Gastrocnemius medialis (tissue), 4 donors: ENCODE measurements at regions not wholly inside any gene's neighbourhood (a gene's known extent, or its start where the extent isn't known, plus 50 kb on each side); places are given as distances from the start of the nearest gene placed in this dataset.

ENCODE experiments used
- ATAC-seq, 2 donors: fragments of 150-250 bp; one replicate each; pipeline ENCODE4 v1.9.1; 2016
- DNase-seq, 2 donors: peaks; one replicate each; pipeline ENCODE4 v3.0.0-alpha.2; 2019
- H3K27ac ChIP-seq, 4 donors: fragments of 200-600 bp; sonication (generic); 1 replicate in 1 of 4; 2 replicates in 3 of 4; pipeline ENCODE4 v1.5.1; 2016 to 2018; ENCODE audit warnings: mild to moderate bottlenecking in 2 of 4, moderate library complexity in 1 of 4
- H3K27me3 ChIP-seq, 3 donors: fragments of 200-600 bp; sonication (generic) in 2 of 3; 1 replicate in 1 of 3; 2 replicates in 2 of 3; pipeline versions ENCODE4 v1.5.1 to v1.6.0; 2016 to 2019; ENCODE audit warnings: mild to moderate bottlenecking in 1 of 3, moderate library complexity in 1 of 3
- H3K36me3 ChIP-seq, 2 donors: fragments of 200-600 bp; sonication (generic) in 1 of 2; one replicate each; pipeline ENCODE4 v1.5.1; 2017 to 2018
- H3K4me1 ChIP-seq, 2 donors: fragments of 200-600 bp; sonication (generic) in 1 of 2; one replicate each; pipeline ENCODE4 v1.5.1; 2016 to 2017; ENCODE audit warnings: mild to moderate bottlenecking in 2 of 2
- H3K4me3 ChIP-seq, 4 donors: fragments of 200-600 bp; sonication (generic) in 3 of 4; 1 replicate in 1 of 4; 2 replicates in 3 of 4; pipeline ENCODE4 v1.5.1; 2016 to 2019; ENCODE audit warnings: mild to moderate bottlenecking in 2 of 4
- H3K9me3 ChIP-seq, 3 donors: fragments of 200-600 bp; sonication (generic) in 2 of 3; 1 replicate in 1 of 3; 2 replicates in 2 of 3; pipeline ENCODE4 v1.5.1; 2016 to 2019
- POLR2A ChIP-seq, 2 donors: fragments of 450-650 bp; IDR thresholded peaks; one replicate each; pipeline ENCODE4 v1.6.1; 2017; ENCODE audit warnings: antibody characterized with exemption in 2 of 2, mild to moderate bottlenecking in 2 of 2, moderate library complexity in 2 of 2
- in situ Hi-C, 4 donors: fragments of 200-750 bp; cut with MboI; loops; one replicate each; pipeline versions ENCODE4 v1.15.0 to v1.8.0; 2017; ENCODE audit warnings: low sequenced_read_pairs in 4 of 4
- intact Hi-C: fragments of 100-400 bp; cut with DNase I; formaldehyde crosslinking; loops from one replicate; pipeline ENCODE4 v1.15.1; 2023; ENCODE audit warnings: low total_unique reads
- TF ChIP-seq, protein P1 (sequence below), 5 experiments: fragments of 450-650 bp in 3 of 5; fragments of 200-600 bp in 2 of 5; sonication (generic) in 2 of 5; IDR thresholded peaks in 4 of 5; conservative IDR thresholded peaks in 1 of 5; 1 replicate in 4 of 5; 2 replicates in 1 of 5; pipeline ENCODE4 v1.5.1; 2016 to 2019; ENCODE audit warnings: antibody characterized with exemption in 5 of 5, mild to moderate bottlenecking in 3 of 5, moderate library complexity in 3 of 5

DNA sequence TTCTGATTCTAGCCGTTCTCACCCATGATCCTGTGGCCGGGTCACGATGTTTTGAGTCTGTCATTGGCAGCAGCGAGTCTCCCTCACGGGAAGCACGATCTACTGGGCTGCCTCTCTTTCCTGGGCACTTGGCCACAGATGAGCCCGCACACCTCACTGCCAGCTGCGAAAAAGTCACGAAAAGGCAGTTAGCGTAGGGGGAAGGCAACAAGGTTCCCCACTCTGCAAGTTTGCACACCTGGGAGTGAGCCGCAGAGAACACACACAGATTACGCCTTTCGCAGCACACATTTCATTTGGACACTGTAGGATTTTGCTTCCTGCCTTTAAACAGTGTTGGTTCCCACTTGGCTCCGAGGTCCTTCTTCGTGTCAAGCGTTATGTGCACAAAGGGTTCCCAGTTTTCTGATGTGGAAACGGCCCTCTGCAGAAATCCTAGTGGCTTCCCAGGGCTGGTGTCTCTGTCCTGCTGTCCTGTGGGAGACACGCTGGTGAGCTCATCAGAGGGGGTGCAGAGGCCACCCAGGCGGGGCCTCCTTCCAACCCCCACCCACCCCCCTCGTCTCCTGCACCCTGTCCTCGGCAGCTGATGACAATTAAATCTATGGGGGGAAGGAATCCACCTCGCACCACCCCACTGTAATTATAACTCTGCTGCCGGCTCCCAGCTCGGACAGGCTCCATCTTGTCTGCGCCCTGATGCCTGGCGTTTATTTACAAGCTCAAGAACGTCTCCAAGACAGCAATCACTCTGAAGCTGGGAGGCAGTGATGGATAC, 157.3 kb upstream of the SALL3 start:
- ATAC-seq: no peak
- TF ChIP-seq, protein P1, sequence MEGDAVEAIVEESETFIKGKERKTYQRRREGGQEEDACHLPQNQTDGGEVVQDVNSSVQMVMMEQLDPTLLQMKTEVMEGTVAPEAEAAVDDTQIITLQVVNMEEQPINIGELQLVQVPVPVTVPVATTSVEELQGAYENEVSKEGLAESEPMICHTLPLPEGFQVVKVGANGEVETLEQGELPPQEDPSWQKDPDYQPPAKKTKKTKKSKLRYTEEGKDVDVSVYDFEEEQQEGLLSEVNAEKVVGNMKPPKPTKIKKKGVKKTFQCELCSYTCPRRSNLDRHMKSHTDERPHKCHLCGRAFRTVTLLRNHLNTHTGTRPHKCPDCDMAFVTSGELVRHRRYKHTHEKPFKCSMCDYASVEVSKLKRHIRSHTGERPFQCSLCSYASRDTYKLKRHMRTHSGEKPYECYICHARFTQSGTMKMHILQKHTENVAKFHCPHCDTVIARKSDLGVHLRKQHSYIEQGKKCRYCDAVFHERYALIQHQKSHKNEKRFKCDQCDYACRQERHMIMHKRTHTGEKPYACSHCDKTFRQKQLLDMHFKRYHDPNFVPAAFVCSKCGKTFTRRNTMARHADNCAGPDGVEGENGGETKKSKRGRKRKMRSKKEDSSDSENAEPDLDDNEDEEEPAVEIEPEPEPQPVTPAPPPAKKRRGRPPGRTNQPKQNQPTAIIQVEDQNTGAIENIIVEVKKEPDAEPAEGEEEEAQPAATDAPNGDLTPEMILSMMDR (IDR thresholded peaks at IDR 0.05 in 4 of 5, conservative IDR thresholded peaks at IDR 0.05 in 1 of 5): no peak
- TF ChIP-seq POLR2A (IDR thresholded peaks at IDR 0.05): no peak
- intact Hi-C loops: no loop called here
- Histone ChIP-seq H3K9me3 (no peaks in the 10 kb centered on the region), H3K27me3 (peaks cover 0 to 5% (median 0%) of the 10 kb centered on the region in 3 donors), H3K27ac (no peak overlapping the region), H3K4me1 (no peaks in the 10 kb centered on the region), H3K4me3 (no peak overlapping the region), H3K36me3 (no peaks in the 10 kb centered on the region)
- no peak for DNase-seq
- in situ Hi-C loops: no loop called here

DNA sequence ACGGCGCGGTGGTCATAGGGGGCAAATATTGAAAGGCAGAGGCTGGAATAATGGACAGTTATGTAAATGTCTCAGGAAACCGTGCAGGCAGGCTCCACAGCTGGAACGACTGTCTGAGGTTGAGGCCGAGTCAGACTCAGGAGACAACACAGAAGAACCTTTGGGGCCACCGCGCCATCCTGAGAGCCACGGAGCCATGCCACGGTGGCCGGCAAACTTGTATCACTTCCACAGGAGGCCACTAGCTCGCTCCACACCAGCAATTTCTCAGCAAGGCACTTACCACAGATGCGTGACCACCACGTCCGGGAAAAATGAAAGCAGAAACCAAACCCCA, 156.7 kb upstream of the SALL3 start:
- Histone ChIP-seq H3K9me3 (no peaks in the 10 kb centered on the region), H3K27ac (no peak overlapping the region), H3K4me1 (no peaks in the 10 kb centered on the region), H3K36me3 (no peaks in the 10 kb centered on the region), H3K4me3 (no peak overlapping the region), H3K27me3 (peaks cover 0 to 5% (median 0%) of the 10 kb centered on the region in 3 donors)
- intact Hi-C loops (no loop called here), in situ Hi-C loops (no loop called here)
- no peak for ATAC-seq
- TF ChIP-seq, protein P1 (IDR thresholded peaks at IDR 0.05 in 4 of 5, conservative IDR thresholded peaks at IDR 0.05 in 1 of 5): no peak
- no peak for TF ChIP-seq POLR2A (IDR thresholded peaks at IDR 0.05)
- DNase-seq: no peak

DNA sequence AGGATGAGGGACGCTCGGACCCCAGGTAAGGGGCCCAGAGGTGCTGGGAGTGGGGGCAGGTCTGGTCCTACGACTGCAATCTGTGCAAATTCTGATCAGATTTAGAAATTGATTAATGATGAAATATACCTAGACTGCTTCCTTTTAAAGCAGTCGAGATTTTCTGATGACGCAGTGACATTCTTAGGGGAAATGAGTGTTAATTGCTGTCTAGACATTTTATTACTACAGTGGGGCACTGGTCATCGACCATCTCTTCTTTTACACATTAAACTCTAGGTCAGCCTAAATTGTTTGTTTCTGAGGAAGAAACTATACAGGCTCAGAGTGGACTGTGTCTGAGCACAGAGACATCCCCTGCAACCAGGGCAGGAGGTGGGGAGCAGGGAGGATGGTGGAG, 154.4 kb upstream of the SALL3 start:
- intact Hi-C loops (no loop called here), in situ Hi-C loops (no loop called here)
- H3K27me3 ChIP-seq: no peaks in the 10 kb centered on the region
- no peaks in the 10 kb centered on the region for H3K36me3 ChIP-seq
- no peak for ATAC-seq
- H3K9me3 ChIP-seq: no peaks in the 10 kb centered on the region
- TF ChIP-seq, protein P1 (IDR thresholded peaks at IDR 0.05 in 4 of 5, conservative IDR thresholded peaks at IDR 0.05 in 1 of 5): no peak
- no peak for TF ChIP-seq POLR2A (IDR thresholded peaks at IDR 0.05)
- no peak overlapping the region for H3K4me3 ChIP-seq
- DNase-seq: no peak
- no peak overlapping the region for H3K27ac ChIP-seq
- no peaks in the 10 kb centered on the region for H3K4me1 ChIP-seq

DNA sequence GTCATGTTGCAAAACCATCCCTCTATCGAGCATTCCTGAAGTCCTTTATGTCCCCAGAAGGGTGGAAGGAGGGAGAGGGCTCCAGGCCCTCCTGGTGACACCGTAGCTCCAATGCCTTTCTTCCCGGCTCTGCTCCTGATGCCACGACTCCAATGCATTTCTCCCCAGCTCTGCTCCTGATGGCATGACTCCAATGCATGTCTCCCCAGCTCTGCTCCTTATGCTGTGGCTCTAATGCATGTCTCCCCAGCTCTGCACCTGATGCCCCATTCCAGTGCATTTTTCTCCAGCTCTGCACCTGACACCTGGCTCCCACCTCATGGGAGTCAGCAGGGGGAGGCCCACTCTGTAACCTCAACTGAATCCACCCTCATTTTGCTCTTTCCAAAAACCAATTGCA, 153.0 kb upstream of the SALL3 start:
- intact Hi-C loops: no loop called here
- H3K4me1 ChIP-seq: no peaks in the 10 kb centered on the region
- ATAC-seq (no peak), DNase-seq (no peak)
- in situ Hi-C loops: no loop called here
- TF ChIP-seq, protein P1 (IDR thresholded peaks at IDR 0.05 in 4 of 5, conservative IDR thresholded peaks at IDR 0.05 in 1 of 5): no peak
- no peak for TF ChIP-seq POLR2A (IDR thresholded peaks at IDR 0.05)
- H3K9me3 ChIP-seq: no peaks in the 10 kb centered on the region
- no peak overlapping the region for H3K4me3 ChIP-seq
- no peaks in the 10 kb centered on the region for H3K36me3 ChIP-seq
- H3K27ac ChIP-seq: no peak overlapping the region
- H3K27me3 ChIP-seq: no peaks in the 10 kb centered on the region

DNA sequence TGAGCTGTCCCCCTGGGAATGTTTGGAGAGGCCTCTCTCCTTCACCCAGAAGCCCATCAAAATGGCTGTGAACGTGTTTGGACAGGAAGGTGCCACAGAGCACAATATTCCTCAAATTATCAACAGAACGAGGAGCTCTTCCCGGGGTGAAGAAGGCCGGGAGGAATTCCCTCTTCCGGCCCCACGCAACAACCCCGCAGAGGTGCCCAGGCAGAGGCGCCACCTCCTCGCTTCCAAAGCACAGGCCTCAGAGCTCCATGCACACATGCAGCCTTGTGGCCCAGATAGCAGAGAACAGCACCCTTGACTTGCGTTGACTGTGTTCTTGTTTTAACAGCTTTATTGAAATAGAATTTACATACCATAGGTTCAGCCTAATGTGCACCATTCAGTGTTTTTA, 152.5 kb upstream of the SALL3 start:
- no peaks in the 10 kb centered on the region for H3K27me3 ChIP-seq
- intact Hi-C loops: no loop called here
- no peak overlapping the region for H3K4me3 ChIP-seq

More for the DNA sequence above, 152.5 kb upstream of the SALL3 start:
- no peak for TF ChIP-seq POLR2A (IDR thresholded peaks at IDR 0.05)
- TF ChIP-seq, protein P1 (IDR thresholded peaks at IDR 0.05 in 4 of 5, conservative IDR thresholded peaks at IDR 0.05 in 1 of 5): no peak
- in situ Hi-C loops: no loop called here
- Histone ChIP-seq H3K9me3 (no peaks in the 10 kb centered on the region), H3K27ac (no peak overlapping the region), H3K36me3 (no peaks in the 10 kb centered on the region), H3K4me1 (no peaks in the 10 kb centered on the region)
- DNase-seq: no peak
- no peak for ATAC-seq
